ENCODE measurements at regions not wholly inside any gene's neighbourhood (a gene's known extent, or its start where the extent isn't known, plus 50 kb on each side); places are given as distances from the start of the nearest gene placed in this dataset.

DNA sequence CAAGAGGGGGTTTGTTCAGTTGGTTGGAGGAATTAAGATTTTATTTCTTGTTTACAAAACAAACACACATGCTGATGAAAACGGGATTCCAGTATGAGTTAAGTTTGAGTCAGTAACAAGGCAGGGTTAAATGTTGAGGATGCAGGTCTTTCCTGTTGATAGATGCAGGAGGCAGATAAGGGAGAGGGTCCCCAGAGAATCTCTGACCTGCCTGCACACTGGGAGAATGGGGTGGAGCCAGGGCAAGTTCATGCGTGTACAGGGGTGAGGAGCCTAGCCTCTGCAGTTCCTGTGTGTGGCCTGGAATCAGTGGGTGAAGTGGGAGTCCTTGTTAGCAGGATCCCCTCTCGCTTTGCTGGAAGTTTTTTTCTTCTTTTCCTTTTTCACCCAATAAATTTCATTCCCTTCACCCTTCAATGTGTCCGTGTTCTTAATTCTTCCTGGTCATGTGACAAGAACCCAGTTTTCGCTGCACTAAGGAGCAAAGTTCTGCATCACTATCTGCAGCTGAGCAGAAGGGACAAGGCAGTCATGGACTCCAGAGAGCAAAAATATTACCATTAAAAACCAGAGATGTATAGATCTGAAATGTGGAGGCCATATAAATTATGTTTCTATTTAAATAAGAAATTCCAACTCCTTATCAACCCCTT is 69.9 kb upstream of the MARK1 start:
- TF ChIP-seq, protein P1, sequence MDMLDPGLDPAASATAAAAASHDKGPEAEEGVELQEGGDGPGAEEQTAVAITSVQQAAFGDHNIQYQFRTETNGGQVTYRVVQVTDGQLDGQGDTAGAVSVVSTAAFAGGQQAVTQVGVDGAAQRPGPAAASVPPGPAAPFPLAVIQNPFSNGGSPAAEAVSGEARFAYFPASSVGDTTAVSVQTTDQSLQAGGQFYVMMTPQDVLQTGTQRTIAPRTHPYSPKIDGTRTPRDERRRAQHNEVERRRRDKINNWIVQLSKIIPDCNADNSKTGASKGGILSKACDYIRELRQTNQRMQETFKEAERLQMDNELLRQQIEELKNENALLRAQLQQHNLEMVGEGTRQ (IDR thresholded peaks at IDR 0.05; ENCODE audit: borderline replicate concordance, low read depth, low read length): no peak
- no peak for TF ChIP-seq EZH2 (IDR thresholded peaks at IDR 0.05; ENCODE audit: borderline replicate concordance, control insufficient read depth, low read depth, low read length)
- TF ChIP-seq POLR2AphosphoS5 (IDR thresholded peaks at IDR 0.05; ENCODE audit: low read length): no peak
- TF ChIP-seq BRCA1 (IDR thresholded peaks at IDR 0.05; ENCODE audit: low read depth, low read length): no peak
- no peak for TF ChIP-seq POLR2A (IDR thresholded peaks at IDR 0.05; ENCODE audit: low read depth, low read length)
- no peak for TF ChIP-seq JUND (IDR thresholded peaks at IDR 0.05; ENCODE audit: low read depth, low read length)
